Adrenal gland (tissue), 9 donors: ENCODE measurements at regions not wholly inside any gene's neighbourhood (a gene's known extent, or its start where the extent isn't known, plus 50 kb on each side); places are given as distances from the start of the nearest gene placed in this dataset.

ENCODE experiments used
- DNase-seq, 7 donors: peaks; one replicate each; pipeline ENCODE4 v3.0.0-alpha.2; 2019 to 2020
- H3K27ac ChIP-seq, 5 donors: fragments of 200-600 bp; sonication (generic) in 4 of 5; 1 replicate in 3 of 5; 2 replicates in 2 of 5; pipeline versions ENCODE4 v1.5.1 to v1.8.0; 2016 to 2020; ENCODE audit warnings: mild to moderate bottlenecking in 1 of 5
- H3K27me3 ChIP-seq: fragments of 200-600 bp; 2 replicates; pipeline ENCODE4 v1.8.0; 2021
- H3K36me3 ChIP-seq, 2 donors: fragments of 200-600 bp; replicated peaks in 1 of 2; 1 replicate in 1 of 2; 2 replicates in 1 of 2; pipeline versions ENCODE4 v1.5.1 to v1.8.0; 2018 to 2022
- H3K4me1 ChIP-seq, 2 donors: fragments of 200-600 bp; replicated peaks in 1 of 2; 1 replicate in 1 of 2; 2 replicates in 1 of 2; pipeline versions ENCODE4 v1.5.1 to v1.8.0; 2018 to 2021
- H3K4me3 ChIP-seq, 4 donors: fragments of 200-600 bp; sonication (generic) in 3 of 4; one replicate each; pipeline ENCODE4 v1.5.1; 2016 to 2018
- H3K9me3 ChIP-seq, 3 donors: fragments of 200-600 bp; sonication (generic) in 1 of 3; replicated peaks in 1 of 3; 1 replicate in 2 of 3; 2 replicates in 1 of 3; pipeline versions ENCODE4 v1.5.1 to v1.8.0; 2016 to 2021
- CTCF ChIP-seq, 6 experiments: fragments of 450-650 bp in 4 of 6; fragments of 200-600 bp in 2 of 6; sonication (generic) in 1 of 6; IDR thresholded peaks; 1 replicate in 5 of 6; 2 replicates in 1 of 6; pipeline versions ENCODE4 v1.5.1 to v1.8.0; 2016 to 2021; ENCODE audit warnings: antibody characterized with exemption in 6 of 6, mild to moderate bottlenecking in 2 of 6, moderate library complexity in 1 of 6
- POLR2A ChIP-seq, 2 donors: fragments of 450-650 bp; IDR thresholded peaks; one replicate each; pipeline ENCODE4 v1.6.1; 2017; ENCODE audit warnings: antibody characterized with exemption in 2 of 2, mild to moderate bottlenecking in 2 of 2, moderate library complexity in 1 of 2
- WGBS, 4 donors: extraction: QIAGEN DNeasy Blood & Tissue Kit in 2 of 4; methylation state at CpG; one replicate each; pipeline versions ENCODE4 v1.1.5 to v1.1.7; 2013 to 2017; 5-methylcytosine and 5-hydroxymethylcytosine counted together
- intact Hi-C, 2 donors: fragments of 100-400 bp; cut with DNase I; formaldehyde crosslinking; loops; one replicate each; pipeline versions ENCODE4 v1.14.1 to v1.15.0; 2022 to 2023
- donor health status: healthy with polysubstance abuse.
- donor health status: Bipolar disorder and iron deficiency.
- donor health status: DM: yes; HTN: yes; CAD: no.
- donor health status: DM: no; HTN: no; CAD: no.
- donor health status: DM: no; HTN: no; CAD: no.

GRCh38 chr6:80550281-80550680 lies 443.8 kb downstream of the BCKDHB start:
- Histone ChIP-seq H3K27ac (no peak overlapping the region), H3K4me1 (no peaks in the 10 kb centered on the region), H3K4me3 (no peak overlapping the region), H3K27me3 (no peaks in the 10 kb centered on the region), H3K36me3 (no peaks in the 10 kb centered on the region), H3K9me3 (no peaks in the 10 kb centered on the region)
- WGBS, 4 donors, result 33 to 37% (median 34%) methylated on average over 2 of the region's 2 CpGs
- TF ChIP-seq CTCF (IDR thresholded peaks at IDR 0.05) (no peak), POLR2A (IDR thresholded peaks at IDR 0.05) (no peak)
- DNase-seq, result no peak
- intact Hi-C loops, result no loop called here

- Histone ChIP-seq H3K9me3 (no peaks in the 10 kb centered on the region), H3K27me3 (no peaks in the 10 kb centered on the region), H3K4me1 (no peaks in the 10 kb centered on the region), H3K27ac (no peak overlapping the region), H3K36me3 (no peaks in the 10 kb centered on the region), H3K4me3 (no peak overlapping the region)
- TF ChIP-seq POLR2A (IDR thresholded peaks at IDR 0.05) (no peak), CTCF (IDR thresholded peaks at IDR 0.05) (no peak)
- WGBS, 4 donors, result 87 to 91% (median 89%) methylated on average over 6 of the region's 6 CpGs
- no peak for DNase-seq
- intact Hi-C loops, result no loop called here
These were observed 442.1 kb downstream of the BCKDHB start for GRCh38 chr6:80548532-80548931.

- TF ChIP-seq CTCF (IDR thresholded peaks at IDR 0.05), result no peak
- no peak for TF ChIP-seq POLR2A (IDR thresholded peaks at IDR 0.05)
- Histone ChIP-seq H3K27me3 (no peaks in the 10 kb centered on the region), H3K36me3 (no peaks in the 10 kb centered on the region), H3K27ac (no peak overlapping the region), H3K9me3 (no peaks in the 10 kb centered on the region), H3K4me3 (no peak overlapping the region), H3K4me1 (no peaks in the 10 kb centered on the region)
- WGBS, 4 donors, result 36 to 66% (median 56%) methylated on average over 1 of the region's 1 CpG
- intact Hi-C loops, result no loop called here
- DNase-seq, result no peak
These were observed 441.4 kb downstream of the BCKDHB start for GRCh38 chr6:80547827-80548226.

GRCh38 chr6:80544976-80545722 lies 438.7 kb downstream of the BCKDHB start:
- Histone ChIP-seq H3K4me3 (no peak overlapping the region), H3K4me1 (no peaks in the 10 kb centered on the region), H3K9me3 (no peaks in the 10 kb centered on the region), H3K27me3 (no peaks in the 10 kb centered on the region), H3K27ac (no peak overlapping the region), H3K36me3 (no peaks in the 10 kb centered on the region)
- TF ChIP-seq CTCF (IDR thresholded peaks at IDR 0.05) (no peak), POLR2A (IDR thresholded peaks at IDR 0.05) (no peak)
- intact Hi-C loops, result no loop called here
- no peak for DNase-seq
